ENCODE measurements at regions not wholly inside any gene's neighbourhood (a gene's known extent, or its start where the extent isn't known, plus 50 kb on each side); places are given as distances from the start of the nearest gene placed in this dataset.

DNA sequence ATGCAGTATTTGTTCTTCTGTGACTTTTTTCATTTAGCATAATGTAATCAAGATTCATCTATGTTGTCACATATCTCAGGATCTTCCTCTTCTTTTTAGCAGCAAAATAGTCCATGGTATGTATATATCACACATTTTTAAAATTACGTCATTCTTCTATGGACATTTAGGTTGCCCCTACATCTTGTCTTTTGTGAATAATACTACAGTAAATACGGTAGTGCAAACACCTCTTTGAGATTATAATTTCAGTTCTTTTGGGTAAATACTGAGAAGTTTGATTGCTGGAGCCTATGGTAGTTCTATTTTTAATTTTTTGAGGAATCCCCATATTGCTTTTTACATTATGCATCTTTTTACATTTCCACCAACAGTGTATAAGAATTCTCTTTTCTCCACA is 1174.9 kb downstream of the NSUN3 start:
- TF ChIP-seq, protein P1, sequence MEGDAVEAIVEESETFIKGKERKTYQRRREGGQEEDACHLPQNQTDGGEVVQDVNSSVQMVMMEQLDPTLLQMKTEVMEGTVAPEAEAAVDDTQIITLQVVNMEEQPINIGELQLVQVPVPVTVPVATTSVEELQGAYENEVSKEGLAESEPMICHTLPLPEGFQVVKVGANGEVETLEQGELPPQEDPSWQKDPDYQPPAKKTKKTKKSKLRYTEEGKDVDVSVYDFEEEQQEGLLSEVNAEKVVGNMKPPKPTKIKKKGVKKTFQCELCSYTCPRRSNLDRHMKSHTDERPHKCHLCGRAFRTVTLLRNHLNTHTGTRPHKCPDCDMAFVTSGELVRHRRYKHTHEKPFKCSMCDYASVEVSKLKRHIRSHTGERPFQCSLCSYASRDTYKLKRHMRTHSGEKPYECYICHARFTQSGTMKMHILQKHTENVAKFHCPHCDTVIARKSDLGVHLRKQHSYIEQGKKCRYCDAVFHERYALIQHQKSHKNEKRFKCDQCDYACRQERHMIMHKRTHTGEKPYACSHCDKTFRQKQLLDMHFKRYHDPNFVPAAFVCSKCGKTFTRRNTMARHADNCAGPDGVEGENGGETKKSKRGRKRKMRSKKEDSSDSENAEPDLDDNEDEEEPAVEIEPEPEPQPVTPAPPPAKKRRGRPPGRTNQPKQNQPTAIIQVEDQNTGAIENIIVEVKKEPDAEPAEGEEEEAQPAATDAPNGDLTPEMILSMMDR (IDR thresholded peaks at IDR 0.05), result no peak
- TF ChIP-seq EZH2 (IDR thresholded peaks at IDR 0.05), result no peak

All from neural progenitor cell (in vitro differentiated cells).